Activated effector memory CD4-positive, alpha-beta T cell treated with anti-CD3 and anti-CD28 coated beads, Interleukin-2, amount 50 U/mL, for 16 hours (primary cell): ENCODE measurements at regions not wholly inside any gene's neighbourhood (a gene's known extent, or its start where the extent isn't known, plus 50 kb on each side); places are given as distances from the start of the nearest gene placed in this dataset.
A peak's percentile ranks its signal among the peaks of the same experiment; 100 is the strongest.

ENCODE experiments used
- DNase-seq: peaks from one replicate; pipeline ENCODE4 v3.0.0-alpha.2; 2020

DNA sequence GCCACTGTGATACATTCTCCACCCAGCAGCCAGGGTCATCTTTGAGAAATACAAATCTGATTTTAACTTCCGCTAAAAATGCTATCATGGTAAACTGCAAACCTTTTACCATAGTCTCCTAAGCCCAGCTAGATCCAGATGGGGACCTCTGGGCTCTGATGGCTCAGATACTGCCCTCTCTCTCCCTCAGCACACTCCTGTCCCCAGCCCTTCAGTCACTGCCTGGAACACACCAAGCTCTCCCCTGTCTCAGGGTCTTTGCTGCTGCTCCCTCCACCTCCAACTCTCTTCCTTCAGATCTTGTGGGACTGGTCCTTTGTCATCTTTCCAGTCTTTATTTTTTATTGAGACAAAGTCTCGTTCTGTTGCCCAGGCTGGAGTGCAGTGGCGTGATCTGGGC, 65.1 kb downstream of the SPRY4 start:
- no peak for DNase-seq

DNA sequence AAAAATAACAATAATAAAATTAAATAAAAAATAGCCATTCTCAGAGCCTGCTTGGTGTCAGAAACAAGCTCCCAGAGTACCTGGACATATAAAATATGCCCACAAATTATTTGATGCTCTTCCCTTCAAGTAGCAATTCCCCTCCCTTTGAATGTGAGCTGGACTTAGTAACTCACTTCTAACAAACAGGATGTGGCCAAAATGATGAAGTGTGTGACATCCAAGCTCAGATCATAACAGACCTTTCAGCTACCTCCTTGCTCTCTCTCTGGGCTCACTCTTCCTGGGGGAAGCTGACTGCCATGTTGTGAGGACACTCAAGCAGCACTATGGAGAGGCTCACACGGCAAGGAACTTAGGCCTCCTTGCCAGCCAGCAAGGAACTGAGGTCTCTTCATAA, 69.0 kb downstream of the SPRY4 start:
- DNase-seq, result no peak

DNA sequence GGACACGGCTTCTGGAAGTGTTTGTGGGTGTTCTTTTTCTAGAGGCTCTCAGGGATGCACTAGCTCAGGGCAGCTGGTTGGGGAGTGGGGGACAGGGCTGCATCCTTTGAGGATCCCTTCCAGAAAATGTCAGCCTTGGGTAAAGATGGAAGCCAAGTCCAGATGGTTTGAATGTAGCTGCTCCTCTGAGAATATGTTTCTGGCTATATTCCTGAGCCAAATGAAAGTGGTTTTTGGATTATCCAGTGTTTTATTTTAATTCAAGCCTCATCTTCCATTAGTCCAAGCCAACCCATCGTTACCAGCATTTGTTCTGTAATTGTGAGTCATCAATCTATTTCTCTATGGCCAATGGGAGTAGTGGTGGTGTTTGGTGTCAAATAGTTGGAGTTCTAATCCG, 70.4 kb downstream of the SPRY4 start:
- DNase-seq, result no peak

DNA sequence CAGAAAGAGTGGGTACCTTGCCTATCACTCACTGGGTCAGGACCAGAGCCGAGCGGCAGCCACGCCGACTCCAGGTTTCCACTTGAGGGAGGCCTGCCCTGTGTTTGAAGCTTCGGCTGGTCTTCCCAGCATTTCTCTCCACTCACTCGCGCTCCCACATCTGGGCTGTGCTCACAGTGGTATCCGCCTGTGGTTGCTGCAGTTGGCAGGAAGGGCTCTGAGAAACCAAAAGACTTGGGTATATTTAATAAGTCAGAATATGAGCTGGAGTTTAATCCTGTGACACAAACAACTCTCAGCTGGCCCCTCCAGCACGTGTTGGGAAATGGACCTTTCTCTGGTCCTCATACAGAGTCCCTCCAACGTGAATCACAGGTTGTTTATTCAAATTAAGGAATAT, 70.9 kb downstream of the SPRY4 start:
- DNase-seq, result no peak

DNA sequence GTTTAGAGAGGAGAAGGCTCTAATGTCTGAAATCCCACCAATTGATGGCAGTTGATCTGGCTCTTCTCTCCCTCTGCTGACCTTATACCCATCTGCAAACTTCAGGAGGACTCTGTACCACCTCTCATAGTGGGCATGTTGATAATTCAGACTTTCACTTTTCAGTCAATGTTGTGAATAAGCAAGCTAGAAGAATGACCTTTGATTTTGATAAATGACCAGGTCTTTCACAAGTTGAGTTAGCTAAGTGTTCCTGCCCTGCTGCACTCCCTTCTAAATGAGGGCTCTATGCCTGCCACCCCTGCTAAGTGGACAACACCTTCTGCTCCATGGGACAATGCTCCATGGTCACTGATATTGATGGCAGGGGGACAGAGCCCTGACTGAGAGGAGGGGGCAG, 74.7 kb downstream of the SPRY4 start:
- DNase-seq, result no peak

DNA sequence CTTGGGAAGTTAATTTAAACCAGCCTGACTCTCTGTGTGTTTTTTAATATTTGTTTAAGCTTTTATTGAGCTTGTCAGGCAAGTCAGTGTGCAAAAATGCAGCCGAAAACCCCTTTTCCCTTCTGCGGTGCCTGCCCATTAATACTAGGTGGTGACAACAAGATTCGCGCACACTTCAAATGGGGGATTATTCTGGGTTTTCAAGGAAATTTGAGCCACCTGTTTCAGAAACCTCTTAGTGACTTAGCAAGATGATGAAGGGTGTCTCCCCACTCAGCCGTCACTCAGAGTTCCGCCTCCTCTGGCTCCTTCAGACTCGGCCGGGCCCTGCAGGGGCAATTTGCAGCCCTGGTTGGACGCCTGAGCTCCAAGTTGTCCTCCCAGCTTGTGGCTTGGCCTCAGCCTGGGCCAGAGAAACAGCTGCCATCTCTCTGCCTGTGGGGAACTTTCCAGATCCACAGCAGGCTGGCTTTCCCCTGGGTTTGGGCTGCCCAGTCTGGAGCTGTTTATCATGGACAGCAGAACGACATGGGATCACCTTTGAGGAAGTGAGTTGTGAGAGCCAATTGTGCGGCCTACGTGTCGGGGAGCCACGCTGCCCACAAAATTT, 75.9 kb downstream of the SPRY4 start:
- no peak for DNase-seq

DNA sequence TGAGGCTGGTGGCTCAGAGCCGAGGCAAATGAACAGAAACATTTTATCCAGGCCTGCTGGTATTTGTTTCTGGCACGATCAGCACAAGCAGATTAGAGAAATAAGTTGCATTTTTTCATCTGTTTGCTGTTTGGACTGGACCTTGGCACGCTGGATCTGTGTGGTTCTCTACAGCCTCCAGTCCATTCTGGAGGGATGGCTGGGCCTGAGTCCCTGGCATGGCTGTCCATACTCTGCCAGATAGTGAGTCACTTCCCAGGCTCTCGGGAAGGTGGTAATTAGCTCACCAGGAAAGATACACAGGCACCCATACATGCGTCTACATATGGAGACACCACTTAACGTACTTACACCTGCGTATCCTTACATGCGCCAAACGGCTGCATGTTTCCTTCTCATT, 78.6 kb downstream of the SPRY4 start:
- no peak for DNase-seq

DNA sequence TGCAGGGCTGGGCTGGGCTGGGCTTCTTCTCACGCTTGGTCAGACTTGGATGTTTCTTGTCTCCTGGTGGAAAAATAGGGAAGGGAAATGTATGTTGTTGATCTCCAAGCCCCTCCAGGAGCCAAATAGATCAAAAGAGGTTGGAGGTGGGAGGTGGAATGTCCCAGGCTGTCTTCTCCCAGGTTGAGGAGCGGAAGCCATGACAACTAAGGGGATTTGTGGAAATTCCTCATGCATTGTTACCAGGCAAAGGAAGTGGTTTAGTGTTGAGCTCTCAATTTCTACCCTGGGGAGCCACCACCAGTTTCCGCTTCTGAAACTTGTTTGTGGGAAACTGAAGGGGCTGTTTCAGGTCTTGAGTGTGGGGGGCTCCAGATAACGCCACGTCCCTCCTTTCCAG, 79.0 kb downstream of the SPRY4 start:
- no peak for DNase-seq

DNA sequence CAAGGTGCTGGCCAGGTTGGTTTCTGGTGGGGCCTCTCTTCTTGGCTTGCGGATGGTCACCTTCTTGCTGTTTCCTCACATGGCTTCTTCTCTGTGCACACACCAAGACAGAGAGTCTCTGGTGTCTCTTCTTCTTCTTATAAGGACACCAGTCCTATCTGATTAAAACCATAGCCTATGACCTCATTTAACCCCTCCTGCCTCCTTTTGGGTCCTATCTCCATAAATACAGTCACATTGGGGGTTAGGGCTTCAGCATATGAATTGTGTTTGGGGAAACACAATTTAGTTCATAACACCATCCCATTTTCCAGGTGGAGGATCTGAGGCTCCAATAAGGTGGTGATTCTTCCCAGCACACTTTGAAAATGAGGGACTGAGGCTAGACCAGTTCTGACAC, 80.4 kb downstream of the SPRY4 start:
- no peak for DNase-seq

DNA sequence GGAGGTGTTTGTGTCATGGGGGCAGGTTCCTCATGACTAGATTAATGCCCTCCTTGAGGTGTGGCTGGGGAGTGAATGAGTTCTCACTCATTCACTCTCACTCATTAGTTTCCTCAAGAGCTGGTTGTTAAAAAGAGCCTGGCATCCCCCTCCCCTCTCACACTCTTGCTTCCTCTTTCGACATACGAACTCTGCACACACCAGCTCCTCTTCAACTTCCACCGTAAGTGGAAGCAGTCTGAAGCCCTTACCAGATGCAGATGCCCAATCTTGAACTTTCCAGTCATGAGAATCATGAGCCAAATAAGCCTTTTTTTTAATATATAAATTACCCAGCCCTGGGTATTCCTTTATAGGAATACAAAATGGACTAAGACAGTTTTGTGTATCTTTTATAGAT, 82.5 kb downstream of the SPRY4 start:
- no peak for DNase-seq

DNA sequence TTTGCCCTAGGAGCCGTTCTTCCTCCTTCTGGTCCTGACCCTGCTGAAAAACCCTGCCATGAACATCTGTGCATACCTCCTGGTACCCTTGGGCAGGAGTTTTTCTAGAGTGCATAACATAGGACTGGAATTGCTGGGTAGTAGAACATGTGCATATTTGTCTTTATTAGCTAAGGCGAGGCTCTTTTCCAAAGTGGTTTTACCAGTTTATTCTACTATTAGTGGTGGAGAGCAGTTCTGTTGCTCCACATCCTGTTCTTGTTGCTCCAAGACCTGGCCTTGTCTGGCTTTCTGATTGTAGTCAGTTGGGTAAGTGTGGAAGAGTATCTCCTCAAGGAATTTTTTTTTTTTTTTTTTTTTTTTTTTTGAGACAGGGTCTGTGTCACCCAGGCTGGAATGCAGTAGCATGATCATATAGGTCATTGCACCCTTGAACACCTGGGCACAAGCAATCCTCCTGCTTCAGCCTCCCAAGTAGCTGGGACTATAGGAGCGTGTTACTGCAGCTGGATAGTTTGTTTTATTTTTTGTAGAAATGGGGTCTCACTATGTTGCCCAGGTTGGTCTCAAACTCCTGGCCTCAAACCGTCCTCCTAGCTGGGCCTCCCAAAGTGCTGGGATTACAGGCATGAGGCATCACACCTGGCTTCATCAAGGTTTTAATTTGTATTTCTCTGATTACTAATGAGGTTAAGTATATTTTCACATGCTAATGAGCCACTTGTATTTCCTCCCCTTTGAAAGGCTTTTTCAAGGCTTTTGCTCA, 85.2 kb downstream of the SPRY4 start:
- DNase-seq, result no peak

DNA sequence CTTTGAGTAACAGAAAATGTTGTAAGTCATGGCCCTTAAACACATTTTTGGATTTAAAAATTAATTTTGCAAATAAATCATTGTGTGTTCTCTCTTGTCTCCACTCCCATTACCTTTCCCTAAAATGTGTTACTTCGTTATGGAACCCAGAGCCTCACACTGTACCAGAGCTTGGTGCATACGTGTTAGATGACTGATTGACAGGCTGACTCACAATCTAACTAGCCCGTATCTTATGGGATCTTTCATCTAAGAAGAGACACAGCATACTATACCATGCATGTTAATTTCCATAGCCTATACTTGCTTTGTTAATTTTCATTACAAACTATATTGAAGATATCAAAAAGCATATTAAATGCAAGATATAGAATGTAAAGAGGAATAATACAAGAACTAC, 87.1 kb downstream of the SPRY4 start:
- DNase-seq, result no peak

DNA sequence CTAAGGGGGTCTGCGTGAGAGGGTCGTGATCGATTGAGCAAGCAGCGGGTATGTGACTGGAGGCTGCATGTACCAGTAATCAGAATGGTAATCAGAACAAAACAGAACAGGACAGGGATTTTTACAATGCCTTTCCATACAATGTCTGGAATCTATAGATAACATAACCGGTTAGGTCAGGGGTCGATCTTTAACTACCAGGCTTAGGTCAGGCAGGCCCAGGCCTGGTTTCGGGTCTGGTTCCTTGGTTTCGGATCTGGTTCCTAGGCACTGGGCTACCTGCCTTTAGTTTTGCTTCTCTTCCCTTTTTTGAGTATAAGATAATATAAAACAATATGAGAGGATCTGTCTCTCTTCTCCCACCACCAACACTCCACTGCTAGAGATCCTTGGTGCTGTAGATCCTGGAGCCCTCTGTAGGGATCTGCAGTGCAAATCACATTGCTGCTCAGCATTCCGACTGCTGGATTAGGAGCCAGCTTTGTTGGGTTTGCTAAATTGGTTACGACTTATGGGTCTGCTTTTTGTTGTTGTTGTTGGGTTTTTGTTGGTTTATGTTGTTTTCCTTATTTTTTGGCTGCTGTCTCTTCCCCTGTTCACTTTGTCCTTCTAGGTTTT, 88.0 kb downstream of the SPRY4 start:
- DNase-seq, result peak; percentile 10

DNA sequence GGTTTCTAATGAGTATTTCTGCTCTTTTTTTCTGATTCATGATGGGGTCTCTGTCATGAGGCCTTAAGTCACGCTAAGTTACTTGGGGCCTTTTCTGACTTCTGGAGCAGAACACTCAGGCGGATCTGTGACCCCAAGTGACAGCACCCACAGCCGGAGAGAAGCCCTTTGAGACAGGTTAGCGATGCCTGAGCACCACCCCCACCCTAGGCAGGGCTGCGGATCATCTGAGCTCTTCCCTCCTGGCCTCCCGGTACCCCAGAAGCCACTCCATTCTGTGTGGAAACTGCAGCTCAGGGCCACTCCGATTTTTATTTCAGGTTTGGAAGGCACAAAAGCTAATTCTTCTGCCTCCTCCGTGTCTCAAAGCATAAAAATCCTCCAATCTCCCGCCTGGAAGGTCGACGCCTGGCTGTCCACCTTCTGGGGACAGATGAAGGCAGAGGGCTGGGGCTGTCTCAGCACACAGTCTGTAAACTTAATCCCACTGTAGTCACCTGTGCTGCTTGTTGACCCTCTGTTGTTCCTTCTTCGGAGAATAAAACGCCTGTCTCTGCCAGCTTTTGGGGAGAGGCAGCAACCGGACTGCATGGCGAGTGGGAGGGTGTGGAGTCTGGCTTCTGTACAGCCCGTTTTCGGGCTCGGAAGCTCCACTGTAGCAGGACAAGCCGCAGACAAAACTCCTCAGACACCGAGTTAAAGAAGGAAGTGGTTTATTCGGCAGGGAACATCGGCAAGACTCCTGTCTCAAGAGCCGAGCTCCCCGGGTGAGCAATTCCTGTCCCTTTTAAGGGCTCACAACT, 88.8 kb downstream of the SPRY4 start:
- peak; percentile 44 for DNase-seq

DNA sequence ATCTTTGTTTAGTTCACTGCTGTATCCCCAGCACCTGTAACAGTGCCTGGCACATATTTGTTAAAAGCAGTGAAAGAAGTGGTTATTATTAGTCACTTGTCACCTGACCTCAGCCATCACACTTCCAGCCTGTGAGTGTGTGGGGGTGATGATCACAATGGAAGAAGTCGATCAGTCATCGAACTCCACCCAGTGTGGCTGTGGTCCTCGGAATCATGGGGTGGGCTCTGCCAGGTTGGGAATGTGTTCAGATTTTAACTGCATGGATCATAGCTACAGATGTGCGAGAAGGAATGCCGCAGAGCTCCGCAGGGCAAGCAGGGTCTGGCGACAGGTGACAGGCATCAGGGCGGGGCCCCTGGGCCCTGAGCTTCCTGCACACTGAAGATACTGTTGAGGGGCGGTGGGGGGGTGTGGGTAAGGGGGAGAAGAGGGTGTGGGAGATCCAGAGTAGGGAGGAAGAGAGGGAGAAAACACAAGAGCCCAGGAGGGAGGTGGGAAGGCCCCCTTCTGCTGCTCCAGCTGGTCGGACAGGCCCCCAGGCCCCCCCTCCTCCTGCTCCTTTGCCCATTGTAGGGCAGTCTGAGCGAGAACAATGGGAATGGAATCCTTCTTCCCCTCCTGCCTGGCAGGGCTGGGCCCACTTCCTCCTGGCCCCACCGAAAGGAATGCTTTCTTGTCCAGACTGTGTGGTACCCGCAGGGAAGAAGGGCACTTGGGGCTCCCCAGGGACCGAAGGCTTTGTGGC, 89.6 kb downstream of the SPRY4 start:
- peak; percentile 65 for DNase-seq

DNA sequence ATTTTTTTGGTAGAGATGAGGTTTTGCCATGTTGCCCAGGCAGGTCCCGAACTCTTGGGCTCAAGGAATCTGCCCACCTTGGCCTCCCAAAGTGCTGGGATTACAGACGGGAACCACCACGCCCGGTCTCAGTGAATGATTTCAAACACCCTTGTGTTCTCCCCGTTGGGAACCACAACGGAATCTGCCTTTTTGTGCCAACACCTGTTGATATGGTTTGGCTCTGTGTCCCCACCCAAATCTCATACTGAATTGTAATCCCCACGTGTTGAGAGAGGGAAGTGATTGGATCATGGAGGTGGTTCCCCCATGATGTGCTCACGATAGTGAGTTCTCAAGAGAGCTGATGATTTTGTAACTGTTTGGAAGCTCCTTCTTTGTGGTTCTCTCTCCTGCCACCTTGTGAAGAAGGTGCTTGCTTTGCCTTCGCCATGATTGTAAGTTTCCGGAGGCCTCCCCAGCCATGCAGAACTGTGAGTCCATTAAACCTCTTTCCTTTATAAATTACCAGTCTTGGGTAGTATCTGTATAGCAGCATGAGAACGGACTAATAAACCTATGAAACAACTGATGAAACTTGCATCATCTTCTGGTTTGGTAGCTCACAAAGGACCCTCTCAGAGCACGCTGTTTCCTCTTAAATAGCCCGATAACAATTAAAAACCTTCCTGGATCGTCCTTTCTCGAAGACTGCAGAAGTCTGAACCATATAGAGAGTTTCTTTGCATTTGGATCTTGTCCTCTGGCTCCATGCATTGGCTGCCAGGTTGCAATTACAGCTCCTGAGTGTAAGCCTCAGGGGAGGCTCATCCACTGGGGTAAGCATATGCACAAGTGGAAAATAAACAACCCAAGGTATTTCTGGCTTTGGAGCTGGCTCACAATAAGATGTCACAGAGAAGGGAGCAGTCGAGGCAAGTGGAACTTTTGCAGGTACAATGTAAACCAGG, 91.5 kb downstream of the SPRY4 start:
- DNase-seq, result no peak

DNA sequence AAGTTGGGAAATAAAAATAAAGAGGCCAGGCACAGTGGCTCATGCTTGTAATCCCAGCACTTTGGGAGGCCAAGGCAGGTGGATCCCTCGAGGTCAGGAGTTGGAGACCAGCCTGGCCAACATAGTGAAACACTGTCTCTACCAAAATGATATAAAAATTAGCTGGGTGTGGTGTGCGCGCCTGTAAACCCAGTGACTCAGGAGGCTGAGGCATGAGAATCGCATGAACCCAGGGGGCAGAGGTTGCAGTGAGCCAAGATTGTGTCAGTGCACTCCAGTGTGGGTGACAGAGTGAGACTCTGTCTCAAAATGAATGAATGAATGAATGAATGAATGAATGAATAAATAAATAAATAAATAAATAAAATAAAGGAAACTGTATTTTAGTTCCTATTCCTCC, 93.9 kb downstream of the SPRY4 start:
- peak; percentile 30 for DNase-seq

DNA sequence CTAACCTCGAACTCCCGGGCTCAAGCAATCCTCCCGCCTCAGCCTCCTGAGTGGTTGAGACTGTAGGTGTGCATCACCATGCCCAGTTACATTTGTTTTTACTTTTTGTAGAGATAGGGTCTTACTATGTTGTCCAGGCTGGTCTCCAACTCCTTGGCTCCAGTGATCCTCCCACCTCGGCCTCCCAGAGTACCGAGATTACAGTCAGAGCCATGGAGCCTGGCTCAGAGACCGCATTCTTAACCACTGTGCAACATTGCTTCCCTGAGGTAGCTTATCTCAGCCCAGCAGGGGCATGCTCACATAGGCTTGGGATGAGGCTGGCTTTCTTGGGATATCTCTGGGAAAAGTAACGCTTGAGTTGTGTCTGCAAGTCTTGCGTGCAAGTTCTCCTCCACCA, 99.7 kb downstream of the SPRY4 start:
- peak; percentile 24 for DNase-seq

DNA sequence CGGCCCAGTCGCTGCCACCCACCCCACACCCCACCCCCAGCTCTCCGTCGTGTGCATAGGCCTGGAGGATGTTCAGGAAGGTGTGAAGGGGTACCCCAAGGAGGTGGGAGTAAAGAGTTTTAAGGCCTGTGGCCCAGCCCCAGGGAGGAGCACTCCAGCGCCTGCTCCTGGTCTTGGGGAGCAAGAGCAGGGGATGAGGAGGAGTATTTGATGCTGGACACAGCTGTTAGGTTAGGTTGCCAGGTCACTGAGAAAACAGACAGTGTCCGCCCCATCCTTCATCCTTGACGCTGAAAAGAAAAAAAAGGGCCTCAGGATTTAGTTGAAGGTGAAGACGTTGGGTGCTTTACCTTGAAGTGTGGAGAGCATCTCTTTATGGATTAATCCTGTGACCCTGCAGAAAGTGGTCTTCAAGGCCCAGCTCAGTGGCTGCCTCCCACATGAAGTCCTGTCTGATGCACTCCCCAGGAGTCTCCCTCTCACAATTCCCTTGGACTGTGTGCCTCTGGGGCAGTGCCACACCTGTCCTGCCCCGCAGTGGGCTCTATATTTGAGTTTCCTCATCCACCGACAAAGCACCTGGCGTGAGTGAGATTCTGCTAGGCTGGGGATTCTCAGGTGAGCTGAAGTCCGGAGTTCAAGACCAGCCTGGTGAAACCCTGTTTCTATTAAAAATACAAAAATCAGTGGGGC, 101.8 kb downstream of the SPRY4 start:
- DNase-seq, result no peak

DNA sequence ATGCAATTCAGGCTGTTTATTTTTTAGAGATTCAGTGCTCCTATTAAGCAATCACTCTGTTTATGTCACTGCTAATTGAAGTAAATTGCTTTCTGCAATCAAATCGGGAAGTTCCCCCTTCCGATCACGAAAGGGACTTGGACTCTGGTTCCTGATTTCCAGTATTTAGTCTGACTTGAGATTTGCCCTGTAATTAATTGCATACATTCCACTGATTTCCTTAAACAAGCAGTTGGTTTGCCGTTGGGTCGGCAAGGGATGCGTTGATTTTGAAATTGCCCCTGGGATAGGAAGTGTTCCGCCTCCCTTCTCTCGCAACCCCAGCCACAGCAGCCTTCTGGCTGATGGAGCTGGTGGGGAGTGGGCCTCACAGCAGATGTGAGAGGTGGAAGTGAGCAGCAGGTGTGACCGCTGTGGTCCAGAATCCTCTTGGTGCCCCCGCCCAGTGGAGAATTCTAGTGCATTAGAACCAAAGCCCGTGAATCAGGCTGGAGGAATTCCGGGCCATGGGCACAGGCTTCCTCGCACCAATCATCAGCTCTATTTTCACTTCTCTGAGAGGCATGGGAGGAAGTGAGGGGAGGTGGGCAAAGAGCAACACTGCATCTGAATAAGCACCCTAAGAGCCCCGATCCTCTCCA, 102.5 kb downstream of the SPRY4 start:
- DNase-seq, result no peak
